ENCODE measurements at regions not wholly inside any gene's neighbourhood (a gene's known extent, or its start where the extent isn't known, plus 50 kb on each side); places are given as distances from the start of the nearest gene placed in this dataset.

DNA sequence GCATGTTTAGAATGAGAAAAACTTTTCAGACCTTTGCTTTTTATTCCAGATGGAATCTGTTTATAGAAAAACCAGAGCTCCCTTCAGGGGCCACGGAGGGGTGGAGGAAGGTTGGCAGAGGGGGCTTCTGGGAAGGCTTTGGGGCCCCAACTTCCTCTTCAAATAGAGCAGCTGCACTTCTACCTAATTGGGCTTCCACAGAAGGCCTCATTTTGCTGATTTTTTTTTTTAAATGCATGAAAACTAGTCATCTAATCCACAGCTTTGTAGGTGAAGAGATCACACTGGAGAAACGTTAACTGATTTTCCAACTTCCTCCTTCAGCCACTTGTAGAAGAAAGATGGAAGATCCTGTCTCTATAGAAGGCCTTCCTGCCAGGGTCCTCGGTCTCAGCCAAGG lies 181.8 kb downstream of the BCL11A start:
- H3K4me1 Mint-ChIP-seq = peaks cover 19% of the 10 kb centered on the region
- Histone ChIP-seq H3K36me3 (ENCODE audit: control insufficient read depth, insufficient read depth, low read length) (no peaks in the 10 kb centered on the region), H3K4me1 (ENCODE audit: control insufficient read depth, insufficient read depth, low read length) (no peaks in the 10 kb centered on the region), H3K9me3 (ENCODE audit: control insufficient read depth, low read length) (no peaks in the 10 kb centered on the region), H3K27me3 (ENCODE audit: control insufficient read depth, insufficient read depth, low read length, poor library complexity, severe bottlenecking) (peaks cover 15% of the 10 kb centered on the region), H3K27ac (ENCODE audit: low read depth, low read length) (no peak overlapping the region), H3K4me3 (ENCODE audit: low read length) (no peak overlapping the region), H3K9ac (ENCODE audit: extremely low read depth, low read length, poor library complexity, severe bottlenecking) (no peak overlapping the region)
- H3K4me3 Mint-ChIP-seq = no peak overlapping the region
- 93 to 100% methylated on average over 1 to 3 of the region's 3 CpGs for WGBS, 2 experiments (ENCODE audit: insufficient coverage in 1 of 2, insufficient read length in 1 of 2)
- no peak for DNase-seq
- TF ChIP-seq, protein P1, sequence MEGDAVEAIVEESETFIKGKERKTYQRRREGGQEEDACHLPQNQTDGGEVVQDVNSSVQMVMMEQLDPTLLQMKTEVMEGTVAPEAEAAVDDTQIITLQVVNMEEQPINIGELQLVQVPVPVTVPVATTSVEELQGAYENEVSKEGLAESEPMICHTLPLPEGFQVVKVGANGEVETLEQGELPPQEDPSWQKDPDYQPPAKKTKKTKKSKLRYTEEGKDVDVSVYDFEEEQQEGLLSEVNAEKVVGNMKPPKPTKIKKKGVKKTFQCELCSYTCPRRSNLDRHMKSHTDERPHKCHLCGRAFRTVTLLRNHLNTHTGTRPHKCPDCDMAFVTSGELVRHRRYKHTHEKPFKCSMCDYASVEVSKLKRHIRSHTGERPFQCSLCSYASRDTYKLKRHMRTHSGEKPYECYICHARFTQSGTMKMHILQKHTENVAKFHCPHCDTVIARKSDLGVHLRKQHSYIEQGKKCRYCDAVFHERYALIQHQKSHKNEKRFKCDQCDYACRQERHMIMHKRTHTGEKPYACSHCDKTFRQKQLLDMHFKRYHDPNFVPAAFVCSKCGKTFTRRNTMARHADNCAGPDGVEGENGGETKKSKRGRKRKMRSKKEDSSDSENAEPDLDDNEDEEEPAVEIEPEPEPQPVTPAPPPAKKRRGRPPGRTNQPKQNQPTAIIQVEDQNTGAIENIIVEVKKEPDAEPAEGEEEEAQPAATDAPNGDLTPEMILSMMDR (conservative IDR thresholded peaks at IDR 0.05) = no peak
- H3K27me3 Mint-ChIP-seq (ENCODE audit: insufficient read depth) = peaks cover 31% of the 10 kb centered on the region
- no peak overlapping the region for H3K27ac Mint-ChIP-seq
- H3K36me3 Mint-ChIP-seq (ENCODE audit: low read depth) = no peaks in the 10 kb centered on the region
- no peaks in the 10 kb centered on the region for H3K9me3 Mint-ChIP-seq

DNA sequence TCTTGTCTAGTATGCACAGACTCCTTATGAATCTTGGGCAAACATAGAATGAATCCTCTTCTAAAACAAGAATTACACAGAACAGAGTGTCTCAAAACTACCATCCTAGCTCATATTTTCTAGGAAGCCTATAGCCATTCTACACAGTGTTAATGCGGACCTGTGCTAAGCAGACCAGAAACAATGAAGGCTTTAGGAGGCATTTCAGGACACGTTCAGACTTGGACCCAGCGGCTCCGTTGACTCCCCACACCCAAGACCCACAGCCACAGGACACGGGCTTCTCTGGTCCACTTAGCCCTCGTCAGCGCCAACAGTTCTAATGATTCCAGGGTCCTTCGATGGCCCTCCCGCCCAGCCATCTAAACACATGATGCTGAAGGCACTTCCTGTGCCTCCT lies 182.2 kb downstream of the BCL11A start:
- H3K27me3 Mint-ChIP-seq (ENCODE audit: insufficient read depth) = peaks cover 28% of the 10 kb centered on the region
- Histone ChIP-seq H3K4me1 (ENCODE audit: control insufficient read depth, insufficient read depth, low read length) (no peaks in the 10 kb centered on the region), H3K4me3 (ENCODE audit: low read length) (no peak overlapping the region), H3K9me3 (ENCODE audit: control insufficient read depth, low read length) (no peaks in the 10 kb centered on the region), H3K27ac (ENCODE audit: low read depth, low read length) (no peak overlapping the region), H3K9ac (ENCODE audit: extremely low read depth, low read length, poor library complexity, severe bottlenecking) (no peak overlapping the region), H3K36me3 (ENCODE audit: control insufficient read depth, insufficient read depth, low read length) (no peaks in the 10 kb centered on the region), H3K27me3 (ENCODE audit: control insufficient read depth, insufficient read depth, low read length, poor library complexity, severe bottlenecking) (peaks cover 14% of the 10 kb centered on the region)
- no peak overlapping the region for H3K27ac Mint-ChIP-seq
- DNase-seq = no peak
- H3K9me3 Mint-ChIP-seq = no peaks in the 10 kb centered on the region
- H3K36me3 Mint-ChIP-seq (ENCODE audit: low read depth) = no peaks in the 10 kb centered on the region
- WGBS, 2 experiments (ENCODE audit: insufficient coverage in 1 of 2, insufficient read length in 1 of 2) = 94 to 96% methylated on average over 4 to 9 of the region's 9 CpGs
- no peak overlapping the region for H3K4me3 Mint-ChIP-seq
- TF ChIP-seq, protein P1 (conservative IDR thresholded peaks at IDR 0.05) = no peak
- H3K4me1 Mint-ChIP-seq = peaks cover 20% of the 10 kb centered on the region

DNA sequence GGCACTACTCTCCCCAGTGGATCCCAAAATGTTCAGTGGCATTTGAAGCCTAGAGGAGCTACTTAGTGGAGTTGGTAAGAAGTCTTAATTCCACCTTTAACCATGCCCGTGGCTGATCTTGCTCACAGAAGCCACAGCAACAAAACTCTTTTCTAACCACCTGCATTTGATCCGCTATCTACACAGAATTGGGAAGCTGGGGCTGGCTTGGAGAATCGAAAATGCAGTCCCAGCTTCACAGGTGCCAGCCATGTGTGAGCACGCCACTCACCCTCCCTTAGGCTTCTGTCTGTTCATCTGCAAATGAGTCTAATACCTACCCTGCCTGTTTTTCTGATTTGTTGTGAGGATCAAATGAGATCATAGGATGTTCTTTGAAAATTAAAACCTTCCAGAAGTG lies 182.6 kb downstream of the BCL11A start:
- Histone ChIP-seq H3K27ac (ENCODE audit: low read depth, low read length) (no peak overlapping the region), H3K9ac (ENCODE audit: extremely low read depth, low read length, poor library complexity, severe bottlenecking) (no peak overlapping the region), H3K9me3 (ENCODE audit: control insufficient read depth, low read length) (no peaks in the 10 kb centered on the region), H3K4me3 (ENCODE audit: low read length) (no peak overlapping the region), H3K4me1 (ENCODE audit: control insufficient read depth, insufficient read depth, low read length) (no peaks in the 10 kb centered on the region), H3K27me3 (ENCODE audit: control insufficient read depth, insufficient read depth, low read length, poor library complexity, severe bottlenecking) (peaks cover 14% of the 10 kb centered on the region), H3K36me3 (ENCODE audit: control insufficient read depth, insufficient read depth, low read length) (no peaks in the 10 kb centered on the region)
- TF ChIP-seq, protein P1 (conservative IDR thresholded peaks at IDR 0.05) = no peak
- Mint-ChIP-seq H3K4me1 (peaks cover 20% of the 10 kb centered on the region), H3K27me3 (ENCODE audit: insufficient read depth) (peaks cover 25% of the 10 kb centered on the region), H3K27ac (no peak overlapping the region), H3K36me3 (ENCODE audit: low read depth) (no peaks in the 10 kb centered on the region), H3K9me3 (no peaks in the 10 kb centered on the region), H3K4me3 (no peak overlapping the region)
- WGBS, 2 experiments (ENCODE audit: insufficient coverage in 1 of 2, insufficient read length in 1 of 2) = 94 to 100% methylated on average over 1 to 4 of the region's 4 CpGs
- DNase-seq = no peak

Data from endodermal cell (in vitro differentiated cells).